ENCODE measurements at regions not wholly inside any gene's neighbourhood (a gene's known extent, or its start where the extent isn't known, plus 50 kb on each side); places are given as distances from the start of the nearest gene placed in this dataset.

- no peak for TF ChIP-seq CTCF (IDR thresholded peaks at IDR 0.05)
- no peak for DNase-seq (ENCODE audit: extremely low spot score, unreplicated experiment)
- Mint-ChIP-seq H3K27me3 (ENCODE audit: unreplicated experiment) (no peaks in the 10 kb centered on the region), H3K4me3 (ENCODE audit: unreplicated experiment) (no peak overlapping the region), H3K4me1 (ENCODE audit: unreplicated experiment) (no peaks in the 10 kb centered on the region), H3K36me3 (ENCODE audit: unreplicated experiment) (no peaks in the 10 kb centered on the region), H3K9me3 (ENCODE audit: unreplicated experiment) (peaks cover 3% of the 10 kb centered on the region), H3K27ac (ENCODE audit: unreplicated experiment) (no peak overlapping the region)
Observed at GRCh38 chr10:80968903-80969302, 431.2 kb downstream of the SH2D4B start.

GRCh38 chr10:80971461-80971860, 433.8 kb downstream of the SH2D4B start:
- DNase-seq (ENCODE audit: extremely low spot score, unreplicated experiment): no peak
- Mint-ChIP-seq H3K9me3 (ENCODE audit: unreplicated experiment) (peaks cover 8% of the 10 kb centered on the region), H3K27me3 (ENCODE audit: unreplicated experiment) (no peaks in the 10 kb centered on the region), H3K36me3 (ENCODE audit: unreplicated experiment) (no peaks in the 10 kb centered on the region), H3K4me1 (ENCODE audit: unreplicated experiment) (no peaks in the 10 kb centered on the region), H3K27ac (ENCODE audit: unreplicated experiment) (no peak overlapping the region), H3K4me3 (ENCODE audit: unreplicated experiment) (no peak overlapping the region)
- TF ChIP-seq CTCF (IDR thresholded peaks at IDR 0.05): no peak

GRCh38 chr10:80976658-80977057, 439.0 kb downstream of the SH2D4B start:
- no peak for TF ChIP-seq CTCF (IDR thresholded peaks at IDR 0.05)
- no peaks in the 10 kb centered on the region for H3K27me3 Mint-ChIP-seq (ENCODE audit: unreplicated experiment)
- peaks cover 12% of the 10 kb centered on the region for H3K9me3 Mint-ChIP-seq (ENCODE audit: unreplicated experiment)
- H3K27ac Mint-ChIP-seq (ENCODE audit: unreplicated experiment): no peak overlapping the region
- no peaks in the 10 kb centered on the region for H3K4me1 Mint-ChIP-seq (ENCODE audit: unreplicated experiment)
- H3K4me3 Mint-ChIP-seq (ENCODE audit: unreplicated experiment): no peak overlapping the region
- H3K36me3 Mint-ChIP-seq (ENCODE audit: unreplicated experiment): no peaks in the 10 kb centered on the region
- DNase-seq (ENCODE audit: extremely low spot score, unreplicated experiment): no peak

GRCh38 chr10:80985102-80985501, 447.4 kb downstream of the SH2D4B start:
- H3K4me3 Mint-ChIP-seq (ENCODE audit: unreplicated experiment): no peak overlapping the region
- H3K4me1 Mint-ChIP-seq (ENCODE audit: unreplicated experiment): no peaks in the 10 kb centered on the region
- TF ChIP-seq CTCF (IDR thresholded peaks at IDR 0.05): no peak
- no peaks in the 10 kb centered on the region for H3K9me3 Mint-ChIP-seq (ENCODE audit: unreplicated experiment)
- no peaks in the 10 kb centered on the region for H3K27me3 Mint-ChIP-seq (ENCODE audit: unreplicated experiment)
- DNase-seq (ENCODE audit: extremely low spot score, unreplicated experiment): no peak
- H3K27ac Mint-ChIP-seq (ENCODE audit: unreplicated experiment): no peak overlapping the region
- H3K36me3 Mint-ChIP-seq (ENCODE audit: unreplicated experiment): no peaks in the 10 kb centered on the region

- Mint-ChIP-seq H3K27ac (ENCODE audit: unreplicated experiment) (no peak overlapping the region), H3K9me3 (ENCODE audit: unreplicated experiment) (peaks cover 8% of the 10 kb centered on the region), H3K4me1 (ENCODE audit: unreplicated experiment) (no peaks in the 10 kb centered on the region), H3K36me3 (ENCODE audit: unreplicated experiment) (no peaks in the 10 kb centered on the region), H3K27me3 (ENCODE audit: unreplicated experiment) (no peaks in the 10 kb centered on the region), H3K4me3 (ENCODE audit: unreplicated experiment) (no peak overlapping the region)
- no peak for DNase-seq (ENCODE audit: extremely low spot score, unreplicated experiment)
- no peak for TF ChIP-seq CTCF (IDR thresholded peaks at IDR 0.05)
Observed at GRCh38 chr10:80986596-80986995, 448.9 kb downstream of the SH2D4B start.

Measured in osteocyte (in vitro differentiated cells).